SW 1271 (cell line): ENCODE measurements at regions not wholly inside any gene's neighbourhood (a gene's known extent, or its start where the extent isn't known, plus 50 kb on each side); places are given as distances from the start of the nearest gene placed in this dataset.
"Not testable (repeated sequence)": the region's sequence is repeated elsewhere in the genome, so short reads cannot be mapped to it uniquely, and the experiment has no call there.

Experiments used
- DNase-seq, 2 experiments: peaks; one replicate each; lab custom pipeline; 2025; lab: John Stamatoyannopoulos, UW

DNA sequence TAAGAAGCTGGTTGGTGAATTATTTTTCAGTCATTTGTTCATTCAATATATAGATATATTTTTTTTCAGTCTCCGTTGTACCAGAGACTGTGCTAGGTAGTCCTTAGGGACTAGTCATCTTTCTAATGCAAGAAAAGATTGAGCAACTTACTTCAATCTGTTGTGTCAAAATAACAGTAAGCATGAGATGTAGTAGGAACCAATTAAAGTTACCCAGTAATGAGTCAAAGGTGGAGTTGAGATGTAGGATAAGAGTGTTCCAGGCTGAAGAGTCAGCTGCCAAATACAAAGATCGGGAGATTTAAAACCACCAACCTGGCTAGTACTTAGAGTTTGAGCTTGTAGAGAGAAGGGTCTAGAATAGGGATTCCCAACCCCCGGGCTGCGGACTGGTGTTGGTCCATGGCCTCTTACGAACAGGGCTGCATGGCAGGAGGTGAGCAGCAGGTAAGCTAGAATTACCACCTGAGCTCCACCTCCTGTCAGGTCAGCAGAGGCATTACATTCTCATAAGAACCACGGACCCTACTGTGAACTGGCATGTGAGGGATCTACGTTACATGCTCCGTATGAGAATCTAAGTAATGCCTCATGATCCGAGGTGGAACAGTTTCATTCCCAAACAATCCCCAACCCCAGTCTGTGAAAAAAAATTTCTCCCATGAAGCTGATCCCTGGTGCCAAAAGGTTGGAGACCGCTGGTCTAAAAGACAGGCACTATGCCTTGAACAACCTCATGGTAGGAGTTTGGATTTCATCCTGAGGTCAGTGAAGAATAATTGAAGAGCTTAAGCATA lies 1241.5 kb upstream of the WWC1 start:
- DNase-seq, result no peak

DNA sequence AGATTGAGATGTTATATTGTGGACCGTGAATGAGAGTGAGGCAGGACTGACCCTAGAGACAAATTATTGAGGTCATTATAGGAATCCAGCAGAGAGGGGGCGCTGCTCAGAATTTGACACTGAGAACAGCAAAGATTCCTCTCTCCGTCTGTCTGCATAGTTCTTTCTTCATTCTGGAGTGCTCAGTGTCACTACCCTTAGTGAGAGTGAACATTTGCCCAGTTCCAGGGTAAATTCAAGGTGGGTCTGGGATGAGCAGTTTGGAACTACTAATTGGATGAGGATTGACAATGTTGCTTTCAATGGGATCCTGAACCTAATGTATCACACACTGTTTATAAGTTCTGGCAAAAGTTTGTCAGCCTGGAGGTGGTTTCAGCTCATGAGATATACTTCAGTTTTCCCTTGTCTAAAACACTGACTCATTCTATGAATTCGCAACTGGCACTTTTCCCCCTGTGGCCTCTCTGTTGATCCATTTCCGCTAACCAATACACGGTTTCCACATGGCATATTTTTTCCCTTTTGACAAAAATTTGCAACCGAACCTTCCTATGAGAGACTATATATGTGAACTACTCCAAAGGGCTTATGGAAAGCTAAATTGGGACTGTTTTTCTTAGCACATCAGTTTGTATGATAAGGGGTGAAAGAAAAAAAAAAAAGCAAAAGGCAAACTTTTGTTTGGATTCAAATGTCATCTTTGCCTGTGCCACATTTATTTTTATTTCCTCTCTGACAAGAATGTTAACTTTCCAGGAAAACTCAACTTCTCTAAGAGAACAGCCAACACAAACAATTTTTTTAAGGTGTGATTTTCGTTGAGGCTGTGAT lies 1240.7 kb upstream of the WWC1 start:
- DNase-seq, result no peak

DNA sequence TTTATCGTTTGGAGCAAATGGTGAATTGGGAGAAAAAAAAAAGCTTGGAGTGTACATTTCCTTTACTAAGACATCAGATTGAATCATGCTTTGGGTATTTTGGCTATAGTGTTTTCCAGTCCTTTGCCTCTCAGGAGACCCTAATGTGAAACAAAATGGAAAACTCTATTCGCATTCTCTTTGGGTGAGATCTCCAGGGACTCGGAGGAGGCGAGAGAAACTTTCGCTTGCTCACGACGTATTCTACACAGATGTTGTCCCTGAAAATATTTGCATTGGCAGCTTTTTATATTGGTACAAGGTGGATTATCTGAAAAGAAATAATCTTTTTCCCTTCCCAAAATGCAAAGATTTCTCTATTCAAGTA lies 1240.1 kb upstream of the WWC1 start:
- no peak for DNase-seq

DNA sequence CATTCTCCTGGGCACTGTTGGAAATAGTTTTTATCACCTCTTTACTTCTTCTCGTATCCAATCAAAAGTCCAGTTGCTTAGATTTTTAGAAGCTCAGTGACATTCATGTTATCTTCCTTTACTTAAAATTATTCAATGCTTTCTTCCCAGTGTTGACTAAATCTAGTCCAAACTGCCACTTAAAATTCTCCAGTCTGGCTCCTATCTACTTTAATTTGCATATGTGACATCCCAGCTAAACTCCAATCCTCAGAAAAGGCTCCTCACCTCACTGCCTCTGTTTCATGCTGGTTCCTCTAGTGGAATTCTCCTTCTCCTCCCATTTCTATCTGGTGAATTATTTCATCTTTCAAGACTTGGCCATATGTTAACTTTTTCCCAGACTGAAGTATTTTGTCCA lies 1238.7 kb upstream of the WWC1 start:
- no peak for DNase-seq

DNA sequence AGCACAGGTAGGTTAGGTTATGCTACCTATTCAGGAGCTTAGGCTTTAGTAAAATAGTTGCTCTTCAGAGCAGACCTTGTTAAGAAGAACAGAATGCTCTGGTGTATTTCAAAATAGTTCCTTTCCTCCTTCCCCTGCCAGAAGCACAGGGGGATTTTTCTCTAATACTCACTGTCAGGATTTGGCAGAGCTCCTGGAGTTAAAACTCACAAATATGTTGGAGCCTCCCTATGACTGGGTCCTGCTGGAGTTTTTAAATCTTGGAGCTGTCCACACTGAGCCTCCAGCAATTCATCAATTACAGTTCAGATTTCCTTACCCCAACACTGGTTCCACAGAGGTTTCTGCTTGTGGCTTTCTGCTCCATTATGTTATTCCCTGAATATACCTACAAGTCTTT lies 1233.8 kb upstream of the WWC1 start:
- no peak for DNase-seq

DNA sequence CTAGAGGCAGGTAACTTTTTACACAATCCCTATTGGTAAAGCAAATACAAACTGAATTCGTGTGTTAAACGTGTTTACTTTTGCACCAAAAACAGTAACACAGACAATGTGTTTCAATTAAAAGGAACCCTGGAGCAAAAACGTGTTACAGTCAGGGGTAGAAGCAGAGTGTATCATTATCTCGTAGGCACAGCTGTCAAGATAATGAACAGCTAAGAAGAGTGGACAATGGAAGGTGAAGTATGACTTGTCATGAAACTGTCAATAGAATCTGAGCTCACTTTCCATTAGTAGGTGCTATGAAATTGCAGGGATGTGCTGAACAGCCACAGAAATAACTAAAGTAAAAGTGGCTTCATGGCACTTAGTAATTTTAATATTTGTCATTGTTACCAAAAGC lies 1229.8 kb upstream of the WWC1 start:
- DNase-seq, result no peak

DNA sequence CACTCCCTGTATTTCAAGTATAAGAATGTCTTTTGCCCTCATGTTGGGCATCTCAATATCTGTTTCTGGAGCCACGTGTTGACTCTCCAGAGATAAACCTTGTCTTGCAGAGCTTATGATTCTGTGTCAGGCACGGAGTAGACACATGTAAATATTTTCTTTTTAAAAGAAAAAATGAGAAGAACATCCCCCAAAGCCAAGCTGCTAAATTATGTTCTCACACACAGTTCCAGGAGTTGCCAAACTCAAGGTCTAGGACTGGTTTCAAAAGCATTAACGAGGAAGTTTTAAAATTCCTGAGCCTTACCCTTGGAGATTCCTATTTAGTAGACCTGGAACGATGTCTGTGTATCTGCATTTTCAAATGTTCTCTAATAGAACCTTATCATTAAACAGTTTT lies 1228.3 kb upstream of the WWC1 start:
- no peak for DNase-seq

DNA sequence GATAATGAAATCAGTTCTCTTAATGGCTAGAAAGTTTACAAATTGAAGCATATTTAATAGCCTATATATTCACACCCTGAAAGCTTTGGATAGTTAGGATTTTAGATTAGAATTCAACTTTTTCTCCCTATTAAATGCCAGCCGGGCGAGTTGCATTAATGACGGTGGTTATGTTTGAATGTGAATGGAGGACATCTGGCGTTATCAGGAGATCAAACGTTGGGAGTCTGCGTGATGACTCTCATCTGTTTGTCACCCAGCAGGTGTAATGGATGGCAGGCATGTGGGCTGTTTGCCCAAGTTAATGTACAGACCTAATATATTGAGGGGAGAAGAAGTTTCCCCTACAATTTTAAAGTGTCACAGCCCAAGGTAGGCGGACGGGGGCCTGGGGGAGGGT lies 1227.7 kb upstream of the WWC1 start:
- no peak for DNase-seq

DNA sequence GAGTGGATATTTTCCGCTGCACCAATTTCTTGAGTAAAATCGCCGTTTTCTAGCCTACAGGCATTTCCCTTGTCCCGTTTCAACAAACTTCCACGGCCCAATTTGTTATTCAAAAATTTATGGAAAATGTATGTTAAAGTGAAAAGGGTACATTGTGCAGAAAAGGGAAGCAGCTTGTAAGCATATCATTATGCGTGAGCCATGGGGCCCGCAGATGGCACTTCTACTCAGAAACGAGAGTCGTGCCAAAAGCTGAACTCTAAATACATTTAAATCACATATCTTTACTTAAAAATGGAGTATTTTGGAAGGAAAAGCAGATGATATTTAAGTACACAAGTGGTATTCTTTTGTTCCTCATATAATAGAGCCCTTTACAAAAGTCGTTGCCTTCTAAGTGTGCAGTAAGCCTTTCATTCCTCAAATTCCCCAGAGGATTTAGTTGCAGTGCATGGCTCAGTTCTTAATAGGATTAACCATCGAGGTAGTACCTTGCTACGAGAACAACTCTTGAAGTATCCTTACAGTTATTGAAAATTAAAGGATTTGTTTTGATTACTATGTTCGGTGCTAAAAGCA lies 1227.2 kb upstream of the WWC1 start:
- DNase-seq, result no peak

DNA sequence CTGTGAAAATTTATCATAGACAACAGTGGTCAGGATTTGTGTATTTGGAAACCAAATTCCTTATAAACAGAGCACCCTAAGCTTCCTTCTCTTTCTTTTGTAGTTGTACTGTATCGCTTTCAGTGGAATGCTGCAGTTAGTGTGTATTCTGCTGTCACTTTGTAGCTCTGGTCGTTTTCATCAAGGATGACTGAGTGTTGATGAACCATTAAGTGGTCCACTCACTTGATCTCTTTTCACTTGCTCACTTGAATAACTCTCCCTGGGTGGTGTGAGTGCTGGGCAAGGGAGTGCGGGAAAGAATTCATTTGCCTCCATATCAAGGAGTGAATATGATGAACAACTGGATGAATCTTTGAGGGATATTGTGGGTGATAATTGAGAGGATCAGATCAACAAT lies 1225.7 kb upstream of the WWC1 start:
- no peak for DNase-seq

DNA sequence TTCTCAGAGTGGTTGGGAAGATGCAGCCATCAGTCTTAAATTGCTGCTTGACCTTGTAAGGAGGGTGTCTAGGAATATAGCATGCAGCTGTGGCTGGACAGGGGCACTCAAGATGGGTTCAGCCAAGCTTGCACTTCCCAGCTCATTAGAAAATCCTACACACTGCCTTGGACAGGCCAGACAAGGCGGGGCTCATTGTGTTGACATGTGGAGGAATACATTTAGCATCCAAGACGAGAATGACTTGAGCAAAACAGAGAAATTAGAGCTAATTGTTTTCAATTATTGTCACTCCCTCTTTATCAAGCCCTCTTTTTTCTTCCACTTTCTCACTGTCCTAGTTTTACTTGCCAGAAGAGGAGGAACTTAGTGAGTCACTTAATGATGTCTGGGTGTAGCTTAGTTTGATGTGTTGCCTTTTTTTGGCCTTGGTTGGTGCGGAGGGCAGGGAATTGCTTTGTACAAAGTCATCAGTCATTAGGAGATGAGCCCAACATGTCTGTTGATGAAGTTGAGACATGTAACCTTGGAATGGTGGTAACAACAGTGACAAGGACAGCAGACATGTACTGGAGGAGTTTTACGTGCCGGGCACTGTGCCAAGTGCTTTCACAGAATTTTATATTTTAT lies 1219.3 kb upstream of the WWC1 start:
- no peak for DNase-seq

DNA sequence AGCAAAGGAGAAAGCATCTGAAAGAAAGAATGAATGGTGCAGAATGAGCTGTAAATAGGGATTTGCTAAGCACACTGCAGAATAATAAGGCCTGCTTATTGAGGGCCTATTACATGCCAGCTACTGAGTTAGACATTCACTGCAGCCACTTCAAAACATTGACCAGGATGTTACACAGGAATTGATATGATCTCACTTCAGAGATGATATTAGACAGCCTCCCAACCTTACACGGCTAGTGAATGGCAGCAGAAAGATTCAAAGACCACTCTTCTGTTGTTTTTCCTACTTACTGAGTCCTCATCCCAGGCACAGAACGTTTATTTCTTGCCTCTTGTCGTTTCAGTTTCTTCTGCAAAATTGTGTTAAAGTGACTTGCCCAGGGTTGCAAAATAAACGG lies 1209.9 kb upstream of the WWC1 start:
- no peak for DNase-seq

DNA sequence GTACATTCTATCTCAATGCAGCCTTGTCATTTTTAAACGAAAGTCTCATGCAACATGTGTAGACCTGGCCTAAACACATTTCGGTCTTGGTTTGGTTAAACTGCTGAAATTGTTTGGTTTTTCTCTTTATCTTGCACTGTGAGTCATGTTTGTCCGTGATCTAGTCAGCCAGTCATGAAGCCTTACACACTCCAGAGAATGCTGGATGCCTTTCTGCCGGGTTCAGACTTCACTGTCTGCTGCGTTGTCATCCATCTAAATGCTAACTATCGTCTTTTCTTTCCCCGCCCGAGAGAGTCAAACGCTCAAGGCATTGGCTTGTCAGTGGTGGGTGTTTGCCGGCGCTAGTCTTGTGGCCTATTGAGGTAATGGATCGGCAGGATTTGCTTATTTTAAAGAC lies 1194.6 kb upstream of the WWC1 start:
- no peak for DNase-seq

DNA sequence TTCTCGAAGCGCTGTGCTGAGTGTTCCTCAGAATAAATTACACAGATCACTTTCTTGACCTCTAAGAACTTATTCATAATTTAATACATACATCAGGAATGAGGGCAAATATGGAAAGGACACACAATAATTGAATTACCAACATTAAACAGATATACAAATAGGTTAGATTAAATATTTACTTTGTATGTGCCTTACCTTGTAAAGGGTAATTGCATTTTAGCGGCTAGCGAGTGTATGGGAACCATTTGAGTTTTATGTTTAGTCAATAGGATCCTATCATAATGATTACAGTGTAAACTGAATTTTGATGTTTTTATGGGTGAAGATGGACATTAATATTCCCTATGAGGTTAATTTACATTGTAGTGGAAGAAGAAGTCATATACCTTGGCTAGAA lies 1187.1 kb upstream of the WWC1 start:
- no peak for DNase-seq

DNA sequence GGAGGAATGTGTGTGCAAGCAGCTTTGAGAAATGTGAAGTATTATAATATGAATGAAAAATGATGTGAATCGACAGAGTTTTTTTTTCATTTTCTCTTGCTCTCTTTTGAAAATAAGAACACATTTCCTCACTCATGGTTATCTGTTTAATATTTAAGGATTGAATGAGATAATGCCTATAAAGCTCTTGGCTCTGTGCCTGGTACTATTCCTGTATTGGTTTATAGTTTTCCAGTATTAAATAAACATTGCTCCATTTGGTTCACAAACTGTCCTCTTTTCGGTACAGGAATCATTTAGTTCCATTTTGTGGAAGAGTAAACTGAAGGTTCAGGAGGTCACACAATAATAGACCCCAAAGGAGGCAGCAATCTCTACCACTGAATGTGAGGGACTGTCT lies 1185.5 kb upstream of the WWC1 start:
- DNase-seq, result no peak

DNA sequence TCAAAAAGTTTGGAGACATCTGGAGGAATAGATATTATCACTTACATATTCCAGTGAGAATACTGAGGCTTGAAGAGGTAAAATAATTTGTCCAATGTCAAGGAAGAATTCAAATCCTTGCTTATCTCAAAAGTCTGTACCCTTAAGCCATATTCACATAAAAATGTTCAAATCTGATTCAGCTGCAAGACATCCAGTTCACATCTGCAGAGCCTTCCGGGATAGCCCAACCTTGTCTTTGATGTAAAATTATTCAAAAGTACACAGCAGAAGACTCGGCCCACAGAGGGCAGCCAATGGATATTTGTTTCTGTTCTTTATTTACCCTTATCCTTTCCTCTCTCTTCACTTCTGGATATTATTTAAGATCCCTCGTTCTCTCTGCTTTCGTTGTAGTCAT lies 1183.8 kb upstream of the WWC1 start:
- no peak for DNase-seq

DNA sequence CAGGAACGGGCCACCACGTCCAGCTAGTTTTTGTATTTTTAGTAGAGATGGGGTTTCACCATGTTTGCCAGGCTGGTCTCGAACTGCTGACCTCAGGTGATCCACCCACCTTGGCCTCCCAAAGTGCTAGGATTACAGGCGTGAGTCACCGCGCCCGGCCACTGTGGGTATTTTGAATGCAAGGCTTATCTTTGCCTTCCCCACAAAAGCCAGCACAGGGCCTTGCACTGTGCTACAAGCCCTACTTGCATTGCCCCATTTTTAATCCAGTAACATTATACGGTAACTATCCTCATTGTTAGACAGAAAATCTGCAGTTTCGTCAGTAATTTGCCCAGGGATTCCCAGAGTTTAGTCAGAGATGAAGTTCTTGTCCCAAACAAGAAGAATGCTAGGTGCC lies 1183.2 kb upstream of the WWC1 start:
- not testable (repeated sequence) for DNase-seq

DNA sequence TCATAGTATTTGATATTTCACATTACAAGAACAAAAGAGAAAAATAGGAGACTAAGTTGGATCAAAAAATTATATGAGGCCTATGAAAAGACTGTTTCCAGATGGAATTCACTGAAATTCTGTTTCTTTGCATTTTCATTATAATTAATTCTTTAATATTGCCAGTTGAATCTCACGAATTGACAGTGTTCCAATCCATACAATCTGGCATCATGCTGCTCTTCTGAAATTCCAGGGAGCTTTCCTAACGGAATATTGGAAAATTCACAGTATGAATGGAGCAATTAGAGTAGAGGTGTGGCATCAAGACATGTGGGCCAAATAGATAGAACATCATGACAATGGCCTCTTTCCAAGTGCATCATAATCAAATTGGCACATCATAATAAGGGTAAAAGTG lies 1178.9 kb upstream of the WWC1 start:
- DNase-seq, result no peak

DNA sequence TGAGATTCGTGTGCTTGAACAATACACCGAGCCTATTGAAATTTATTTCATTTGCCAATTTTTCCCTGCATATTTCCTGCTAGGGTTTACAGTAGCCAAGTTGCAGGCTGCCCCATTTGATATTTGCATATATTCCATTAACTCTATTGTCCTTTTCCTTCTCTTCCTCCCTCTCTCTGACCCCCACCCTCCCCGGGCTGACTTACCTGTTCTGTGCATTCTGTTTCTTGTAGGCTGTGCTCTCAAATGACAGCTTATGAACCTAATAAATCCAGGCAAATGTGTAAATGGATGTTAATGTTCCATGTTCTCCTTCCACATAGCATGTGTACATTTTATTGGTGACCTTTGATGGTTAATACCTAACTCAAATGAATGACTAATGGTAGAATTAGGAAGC lies 1169.2 kb upstream of the WWC1 start:
- DNase-seq, result no peak

DNA sequence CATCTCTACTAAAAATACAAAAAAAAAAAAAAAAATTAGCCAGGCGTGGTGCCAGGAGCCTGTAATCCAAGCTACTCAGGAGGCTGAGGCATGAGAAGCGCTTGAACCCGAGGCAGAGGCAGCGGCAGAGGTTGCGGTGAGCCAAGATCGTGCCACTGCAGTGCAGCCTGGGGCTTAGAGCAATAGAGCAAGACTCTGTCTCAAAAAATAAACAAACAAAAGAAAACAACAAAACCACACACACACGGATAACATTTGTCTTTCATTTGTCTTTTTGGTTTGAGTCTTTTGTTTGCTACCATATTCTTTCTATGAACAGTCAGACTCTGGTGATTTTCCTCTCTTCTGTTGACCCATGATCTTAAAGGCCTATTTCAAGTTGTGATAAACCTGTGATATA lies 1168.3 kb upstream of the WWC1 start:
- DNase-seq, result no peak

DNA sequence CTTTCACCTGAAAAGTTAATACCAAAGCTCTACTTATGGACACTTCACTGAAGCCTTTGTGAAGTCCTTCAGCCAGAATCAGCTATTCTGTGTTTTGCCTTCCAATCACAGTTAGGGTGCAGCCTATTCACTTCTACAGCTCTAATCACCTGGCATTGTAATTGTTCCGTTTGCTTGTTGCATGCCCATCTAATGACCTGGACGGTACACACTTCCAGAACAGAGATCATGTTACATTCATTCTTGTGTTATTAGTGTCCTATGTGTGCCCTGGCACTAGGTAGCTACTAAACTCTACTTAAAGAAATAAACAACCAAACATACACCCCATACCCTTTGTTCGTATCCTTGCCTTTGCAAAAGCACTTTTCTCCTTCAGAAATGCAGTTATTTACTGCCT lies 1162.9 kb upstream of the WWC1 start:
- DNase-seq, result no peak

DNA sequence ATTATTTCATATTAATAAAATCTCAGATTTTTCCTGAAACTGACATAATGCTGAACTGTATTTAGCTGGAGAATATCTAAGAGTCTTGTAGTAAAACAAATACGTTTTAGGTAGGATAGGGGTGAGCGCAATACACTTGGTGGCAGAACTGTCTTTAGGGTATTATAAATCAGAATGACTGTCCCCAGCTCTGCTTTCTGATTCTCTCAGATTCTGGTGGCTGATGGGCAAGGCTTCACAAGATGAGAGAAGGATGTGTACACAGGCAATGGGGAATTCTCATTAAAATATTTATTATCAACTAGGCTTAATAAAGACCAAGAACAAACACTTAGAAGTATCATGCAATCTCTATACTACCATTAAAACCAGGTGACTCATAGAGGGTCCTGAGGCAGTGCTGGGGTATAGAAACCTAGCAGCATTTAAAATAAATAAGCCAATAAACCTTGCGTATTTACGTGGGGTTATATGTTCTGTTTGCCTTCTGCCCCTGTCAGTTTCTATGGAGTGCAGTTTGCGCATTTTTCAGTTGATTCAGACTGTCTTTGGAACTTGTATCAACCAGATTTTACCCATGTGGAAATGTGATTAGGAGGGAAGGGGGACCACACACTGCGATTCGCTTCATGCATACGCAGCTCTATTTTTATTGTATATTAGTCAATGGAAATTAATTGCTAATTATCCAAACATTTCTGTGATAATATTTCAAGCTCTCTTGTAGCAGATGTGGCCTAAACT lies 1150.7 kb upstream of the WWC1 start:
- DNase-seq, result no peak
